ENCODE measurements at regions not wholly inside any gene's neighbourhood (a gene's known extent, or its start where the extent isn't known, plus 50 kb on each side); places are given as distances from the start of the nearest gene placed in this dataset.

GRCh38 chr12:73841963-73842362, 695.7 kb upstream of the ATXN7L3B start:
- TF ChIP-seq TCF12 (IDR thresholded peaks at IDR 0.05; ENCODE audit: low read depth) = no peak
- no peak for TF ChIP-seq MAX (IDR thresholded peaks at IDR 0.05)
- TF ChIP-seq RAD21 (IDR thresholded peaks at IDR 0.05; ENCODE audit: low read depth) = no peak

GRCh38 chr12:73863546-73863945, 674.1 kb upstream of the ATXN7L3B start:
- no peak for TF ChIP-seq NFIC (IDR thresholded peaks at IDR 0.05)
- TF ChIP-seq REST (IDR thresholded peaks at IDR 0.05; ENCODE audit: low read depth) = no peak
- no peak for TF ChIP-seq MAX (IDR thresholded peaks at IDR 0.05)

- TF ChIP-seq ZBTB7A (IDR thresholded peaks at IDR 0.05; ENCODE audit: low read depth) (no peak), TCF12 (IDR thresholded peaks at IDR 0.05; ENCODE audit: low read depth) (no peak), YY1 (IDR thresholded peaks at IDR 0.05; ENCODE audit: low read depth) (no peak), CEBPB (IDR thresholded peaks at IDR 0.05) (no peak), NFIC (IDR thresholded peaks at IDR 0.05) (no peak), EP300 (IDR thresholded peaks at IDR 0.05; ENCODE audit: borderline replicate concordance) (no peak), FOXM1 (IDR thresholded peaks at IDR 0.05; ENCODE audit: borderline replicate concordance, low read depth) (no peak), CREB1 (IDR thresholded peaks at IDR 0.05; ENCODE audit: low read depth) (no peak), USF1 (IDR thresholded peaks at IDR 0.05) (no peak), EGR1 (IDR thresholded peaks at IDR 0.05) (no peak), RAD21 (IDR thresholded peaks at IDR 0.05; ENCODE audit: low read depth) (no peak), TEAD4 (IDR thresholded peaks at IDR 0.05) (no peak), REST (IDR thresholded peaks at IDR 0.05; ENCODE audit: low read depth) (no peak), MAX (IDR thresholded peaks at IDR 0.05) (no peak), TAF1 (IDR thresholded peaks at IDR 0.05; ENCODE audit: low read depth) (no peak)
Measured at GRCh38 chr12:73867147-73867546, 670.5 kb upstream of the ATXN7L3B start.

- TF ChIP-seq TAF1 (IDR thresholded peaks at IDR 0.05; ENCODE audit: low read depth) (no peak), CREB1 (IDR thresholded peaks at IDR 0.05; ENCODE audit: low read depth) (no peak), USF1 (IDR thresholded peaks at IDR 0.05) (no peak), EGR1 (IDR thresholded peaks at IDR 0.05) (no peak), TEAD4 (IDR thresholded peaks at IDR 0.05) (no peak), EP300 (IDR thresholded peaks at IDR 0.05; ENCODE audit: borderline replicate concordance) (no peak), ZBTB7A (IDR thresholded peaks at IDR 0.05; ENCODE audit: low read depth) (no peak)
Measured at GRCh38 chr12:73892201-73892600, 645.4 kb upstream of the ATXN7L3B start.

- no peak for TF ChIP-seq CREB1 (IDR thresholded peaks at IDR 0.05; ENCODE audit: low read depth)
- no peak for TF ChIP-seq RAD21 (IDR thresholded peaks at IDR 0.05; ENCODE audit: low read depth)
- no peak for TF ChIP-seq FOXM1 (IDR thresholded peaks at IDR 0.05; ENCODE audit: borderline replicate concordance, low read depth)
- TF ChIP-seq REST (IDR thresholded peaks at IDR 0.05; ENCODE audit: low read depth) = no peak
- no peak for TF ChIP-seq NFIC (IDR thresholded peaks at IDR 0.05)
- TF ChIP-seq EP300 (IDR thresholded peaks at IDR 0.05; ENCODE audit: borderline replicate concordance) = no peak
- no peak for TF ChIP-seq TAF1 (IDR thresholded peaks at IDR 0.05; ENCODE audit: low read depth)
- TF ChIP-seq TEAD4 (IDR thresholded peaks at IDR 0.05) = no peak
- no peak for TF ChIP-seq USF1 (IDR thresholded peaks at IDR 0.05)
- TF ChIP-seq YY1 (IDR thresholded peaks at IDR 0.05; ENCODE audit: low read depth) = no peak
Measured at GRCh38 chr12:73898645-73899044, 639.0 kb upstream of the ATXN7L3B start.

Data from Ishikawa (cell line).